WTC11 (cell line): ENCODE measurements at regions not wholly inside any gene's neighbourhood (a gene's known extent, or its start where the extent isn't known, plus 50 kb on each side); places are given as distances from the start of the nearest gene placed in this dataset.

Experiments
- ATF3 ChIP-seq: sonication (generic); formaldehyde crosslinking; conservative IDR thresholded peaks from 2 replicates; pipeline ENCODE4 v1.8.1; 2022; ENCODE audit warnings: mild to moderate bottlenecking, missing genetic modification reagents
- CDX4 ChIP-seq: fragments of 250-450 bp; sonication (Bioruptor Pico); IDR thresholded peaks from 2 replicates; pipeline ENCODE4 v1.9.0; 2021; ENCODE audit warnings: moderate library complexity, mild to moderate bottlenecking, inconsistent platforms, borderline replicate concordance
- CREB1 ChIP-seq: sonication (generic); formaldehyde crosslinking; IDR thresholded peaks from 2 replicates; pipeline ENCODE4 v1.8.0; 2023; ENCODE audit warnings: mild to moderate bottlenecking, missing genetic modification reagents
- CTCF ChIP-seq: fragments of 200-600 bp; IDR thresholded peaks from 2 replicates; pipeline ENCODE4 v1.8.0; 2022; ENCODE audit warnings: antibody characterized with exemption
- TCF7 ChIP-seq: sonication (generic); formaldehyde crosslinking; IDR thresholded peaks from 2 replicates; pipeline ENCODE4 v1.8.0; 2022; ENCODE audit warnings: mild to moderate bottlenecking, low read depth, missing genetic modification reagents, moderate library complexity
- TEAD4 ChIP-seq: sonication (generic); formaldehyde crosslinking; IDR thresholded peaks from 2 replicates; pipeline ENCODE4 v1.8.0; 2022; ENCODE audit warnings: mild to moderate bottlenecking, missing genetic modification reagents
- ZNF121 ChIP-seq: sonication (generic); formaldehyde crosslinking; IDR thresholded peaks from 2 replicates; pipeline ENCODE4 v1.8.0; 2023; ENCODE audit warnings: missing genetic modification reagents
- ZNF425 ChIP-seq: fragments of 250-450 bp; sonication (Bioruptor Pico); conservative IDR thresholded peaks from 2 replicates; pipeline ENCODE4 v1.9.0; 2021; ENCODE audit warnings: mild to moderate bottlenecking

- TF ChIP-seq CTCF: 0 out of 2 replicates have a peak, but pooled peaks have one; percentile 15
- no peak for TF ChIP-seq CREB1
- no peak for TF ChIP-seq ZNF121 (CRISPR knock-in tag)
- no peak for TF ChIP-seq ATF3
- TF ChIP-seq ZNF425: no peak
- TF ChIP-seq TCF7 (CRISPR knock-in tag): no peak
- no peak for TF ChIP-seq TEAD4
- TF ChIP-seq CDX4 (CRISPR knock-in tag): no peak
These were observed 69.7 kb upstream of the SULT1C3 start for GRCh38 chr2:108169982-108170625.
